NCI-H1048 (cell line): ENCODE measurements at regions not wholly inside any gene's neighbourhood (a gene's known extent, or its start where the extent isn't known, plus 50 kb on each side); places are given as distances from the start of the nearest gene placed in this dataset.

ENCODE experiments used
- DNase-seq: peaks from one replicate; lab custom pipeline; 2025; lab: John Stamatoyannopoulos, UW

GRCh38 chr16:80040413-80040812 lies 439.9 kb upstream of the MAF start:
- no peak for DNase-seq

DNA sequence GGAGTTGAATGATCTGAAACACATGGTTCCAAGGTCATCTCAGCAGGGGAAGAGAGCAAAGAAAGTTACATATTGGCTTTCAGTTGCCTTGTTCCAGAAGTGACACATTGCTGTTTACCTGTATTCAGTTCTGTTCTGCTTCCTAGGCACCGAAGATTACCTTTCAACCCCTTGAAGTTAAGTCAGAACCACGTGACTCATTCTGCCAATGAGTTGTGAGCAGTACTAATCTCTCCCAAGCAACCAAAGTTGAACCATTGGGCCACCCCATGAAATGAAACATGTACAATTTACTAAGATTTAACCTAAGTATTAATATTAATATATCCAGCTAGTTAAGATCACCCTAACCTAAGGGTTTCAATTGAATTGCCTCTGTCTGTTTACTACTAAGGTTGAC lies 439.2 kb upstream of the MAF start:
- DNase-seq, result no peak

GRCh38 chr16:80038566-80038965 lies 438.0 kb upstream of the MAF start:
- no peak for DNase-seq

DNA sequence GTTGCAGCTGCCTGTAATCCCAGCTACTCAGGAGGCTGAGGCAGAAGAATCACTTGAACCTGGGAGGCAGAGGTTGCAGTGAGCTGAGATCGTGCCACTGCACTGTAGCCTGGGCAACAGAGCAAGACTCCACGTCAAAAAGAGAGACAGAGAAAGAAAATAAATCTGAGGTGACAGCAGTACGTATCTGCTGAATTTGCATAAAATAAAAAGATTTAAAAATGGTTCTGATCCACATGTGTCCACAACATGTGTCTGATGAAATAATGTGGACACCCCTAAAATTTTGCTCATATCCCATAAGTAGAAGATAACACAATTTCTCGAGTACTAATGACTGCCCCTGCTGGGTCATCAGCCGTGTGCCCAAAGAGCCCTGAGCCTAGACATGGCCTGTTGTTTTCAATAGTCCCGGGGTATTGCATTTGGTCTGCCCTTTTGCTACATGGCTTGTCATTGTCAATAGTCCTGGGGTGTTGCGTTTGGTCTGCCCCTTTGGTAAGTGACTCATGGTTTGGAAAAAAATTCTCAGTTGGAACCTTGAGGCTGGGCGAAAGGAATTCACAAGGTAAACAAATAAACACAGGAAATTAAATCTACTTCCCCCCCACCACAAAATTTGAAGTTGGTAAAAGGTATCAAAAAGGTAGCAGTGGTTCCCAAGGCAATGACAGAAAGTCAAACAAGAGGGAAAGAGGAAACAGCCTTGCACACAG lies 434.6 kb upstream of the MAF start:
- DNase-seq, result no peak

GRCh38 chr16:80034469-80034826 lies 433.9 kb upstream of the MAF start:
- no peak for DNase-seq

- DNase-seq, result no peak
Measured at GRCh38 chr16:80033783-80034468, 433.4 kb upstream of the MAF start.

DNA sequence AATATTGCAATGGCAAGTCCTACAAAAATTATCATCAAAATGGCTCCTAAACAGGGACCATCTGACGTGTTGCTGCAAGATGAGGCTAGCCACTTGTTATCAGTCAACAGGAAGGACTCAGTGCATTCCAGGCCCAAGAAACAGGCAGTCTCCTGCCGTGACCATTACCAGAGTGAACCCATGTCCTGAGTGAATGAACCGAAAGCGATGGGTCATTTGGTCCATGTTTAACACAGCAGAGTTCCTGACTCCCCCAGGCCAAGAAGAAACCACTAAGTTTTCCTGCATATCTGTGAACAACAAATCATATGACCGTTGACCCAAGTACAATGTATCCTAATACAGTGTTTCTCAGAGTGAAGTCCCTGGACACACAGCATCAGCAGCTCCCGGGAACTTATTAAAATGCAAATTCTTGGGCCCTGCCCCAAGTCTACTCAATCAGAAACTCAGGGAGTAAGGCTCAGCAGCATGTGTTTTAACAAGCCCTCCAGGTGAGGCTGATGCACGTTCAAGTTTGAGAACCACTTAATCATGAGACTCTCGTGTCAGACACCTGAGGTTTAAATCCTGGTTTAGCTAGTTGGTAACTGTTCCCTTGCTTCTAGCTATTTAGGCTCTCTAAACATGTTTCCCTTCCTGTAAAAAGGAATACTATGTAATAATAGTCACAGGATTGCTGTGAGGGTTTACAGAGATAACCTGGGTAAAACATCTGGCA lies 429.4 kb upstream of the MAF start:
- no peak for DNase-seq

- no peak for DNase-seq
Measured at GRCh38 chr16:80029381-80029630, 428.8 kb upstream of the MAF start.

DNA sequence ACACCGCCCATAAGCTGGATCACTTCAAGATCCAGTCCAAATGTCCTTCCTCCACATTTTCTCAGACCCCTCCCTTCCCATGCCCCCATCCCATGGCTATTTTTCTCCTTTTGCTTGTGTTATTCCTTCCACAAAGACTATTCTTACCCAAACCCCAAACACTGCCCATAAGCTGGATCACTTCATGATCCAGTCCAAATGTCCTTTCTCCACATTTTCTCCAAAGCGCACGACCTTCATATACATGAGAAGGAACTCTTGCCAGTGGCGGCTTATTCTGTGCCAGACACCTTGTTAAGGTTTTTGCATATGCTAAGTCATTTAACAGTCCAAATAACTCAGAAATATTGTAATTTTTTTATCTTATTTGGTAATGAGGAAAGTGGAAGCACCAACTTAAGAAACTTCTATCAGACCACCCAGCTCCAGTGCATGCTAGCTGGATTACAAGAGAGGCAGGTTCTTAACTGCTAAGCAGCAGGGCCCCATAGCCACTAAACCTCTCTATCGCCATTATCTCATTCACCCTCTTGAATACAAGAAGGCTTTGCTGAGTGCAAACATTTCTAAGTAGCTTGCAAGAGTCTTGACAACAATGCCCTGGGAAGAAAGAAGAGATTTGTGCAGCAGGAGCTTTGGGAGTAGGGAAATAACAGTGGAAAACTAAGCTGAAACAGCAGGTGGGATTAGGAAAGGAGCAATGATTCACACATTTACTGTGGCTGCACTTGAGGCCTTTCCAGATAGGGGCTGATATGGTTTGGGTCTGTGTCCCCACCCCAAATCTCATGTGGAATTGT lies 428.2 kb upstream of the MAF start:
- DNase-seq, result no peak

- DNase-seq, result no peak
Measured at GRCh38 chr16:80027007-80027965, 426.7 kb upstream of the MAF start.

- no peak for DNase-seq
Measured at GRCh38 chr16:80025236-80025635, 424.7 kb upstream of the MAF start.

DNA sequence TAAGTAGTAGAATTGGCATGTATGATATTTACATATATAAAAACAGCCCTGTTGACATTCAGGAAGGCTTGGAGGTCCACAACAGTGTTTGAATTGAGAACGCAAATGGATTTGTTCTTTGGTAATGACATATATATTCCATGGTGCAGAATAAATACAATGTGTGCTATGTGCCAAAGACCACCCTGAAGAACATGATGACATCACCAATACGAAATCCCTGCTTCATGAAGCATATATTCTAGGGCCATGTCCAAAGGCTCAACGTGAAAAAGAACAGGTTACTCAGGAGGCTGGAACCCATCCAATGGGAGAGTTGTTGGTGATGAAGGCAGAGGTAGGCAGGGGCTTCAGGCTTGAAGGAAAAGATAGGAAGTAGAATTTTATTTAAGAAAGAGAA lies 423.9 kb upstream of the MAF start:
- no peak for DNase-seq

DNA sequence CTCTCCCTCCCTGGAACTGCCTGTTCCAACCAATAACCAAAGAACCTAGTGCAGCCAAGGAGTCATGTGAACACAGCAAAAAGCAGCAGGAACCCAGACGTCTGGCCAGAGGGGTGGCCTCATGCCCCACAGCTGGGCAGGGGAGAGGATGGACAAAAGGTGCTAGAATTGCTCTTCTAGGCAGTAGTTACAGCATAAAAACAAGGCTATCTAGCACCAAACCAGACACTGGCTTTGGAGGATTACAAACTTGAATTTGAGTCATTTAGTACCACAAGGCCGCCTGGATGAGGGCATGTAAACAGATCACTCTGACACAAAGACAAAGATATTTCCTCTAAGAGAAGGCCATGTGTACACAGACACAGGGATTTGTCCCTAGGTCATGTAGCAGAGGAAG lies 423.3 kb upstream of the MAF start:
- DNase-seq, result no peak

- DNase-seq, result no peak
Measured at GRCh38 chr16:80019395-80019794, 418.9 kb upstream of the MAF start.

- no peak for DNase-seq
Measured at GRCh38 chr16:80018466-80018865, 417.9 kb upstream of the MAF start.

DNA sequence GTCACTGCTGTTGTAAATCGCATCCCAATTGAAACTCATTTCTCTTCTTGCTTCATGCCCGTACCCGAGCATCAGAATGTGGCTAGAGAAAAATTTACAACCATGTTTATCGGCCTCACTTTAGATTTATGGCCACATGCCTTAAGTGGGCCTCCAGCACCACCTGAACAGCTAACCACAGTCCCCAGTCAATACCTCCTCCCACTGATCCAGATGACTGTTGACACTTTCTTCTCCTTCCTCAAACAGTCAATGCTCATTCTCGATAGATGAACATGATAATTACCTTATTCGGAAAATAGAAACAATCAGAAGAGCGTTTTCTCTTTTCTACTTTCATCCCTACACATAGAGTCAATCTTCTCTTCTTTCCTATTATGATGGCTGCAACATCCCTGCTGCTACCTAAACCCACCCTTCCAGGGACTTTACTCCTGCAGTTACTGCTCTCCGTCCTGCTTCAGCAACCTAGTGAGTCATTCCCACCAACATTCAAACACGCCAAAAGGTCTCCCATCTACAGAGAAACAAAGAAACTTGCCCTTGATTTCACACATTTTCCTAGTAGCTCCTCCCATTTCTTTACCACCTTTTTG lies 416.3 kb upstream of the MAF start:
- no peak for DNase-seq

DNA sequence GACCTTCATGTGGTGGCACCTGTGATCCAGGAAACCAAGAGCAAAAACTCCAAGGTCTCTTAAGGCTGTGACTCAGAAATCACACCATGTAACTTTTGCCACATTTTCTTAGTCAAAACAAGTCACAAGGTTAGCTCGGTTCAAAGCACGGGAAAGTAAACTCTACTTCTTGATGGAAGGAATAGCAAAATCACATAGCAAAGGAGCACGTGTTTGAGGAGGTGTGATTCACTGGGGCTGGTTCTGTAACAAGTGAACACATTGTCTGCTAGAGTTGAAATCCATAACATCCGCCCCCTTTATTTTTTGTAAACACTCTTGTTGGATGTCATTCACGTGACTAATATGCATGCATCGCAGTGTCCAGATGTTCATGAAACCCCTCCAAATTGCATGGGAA lies 415.0 kb upstream of the MAF start:
- no peak for DNase-seq

GRCh38 chr16:80014241-80014939 lies 413.9 kb upstream of the MAF start:
- DNase-seq, result no peak

DNA sequence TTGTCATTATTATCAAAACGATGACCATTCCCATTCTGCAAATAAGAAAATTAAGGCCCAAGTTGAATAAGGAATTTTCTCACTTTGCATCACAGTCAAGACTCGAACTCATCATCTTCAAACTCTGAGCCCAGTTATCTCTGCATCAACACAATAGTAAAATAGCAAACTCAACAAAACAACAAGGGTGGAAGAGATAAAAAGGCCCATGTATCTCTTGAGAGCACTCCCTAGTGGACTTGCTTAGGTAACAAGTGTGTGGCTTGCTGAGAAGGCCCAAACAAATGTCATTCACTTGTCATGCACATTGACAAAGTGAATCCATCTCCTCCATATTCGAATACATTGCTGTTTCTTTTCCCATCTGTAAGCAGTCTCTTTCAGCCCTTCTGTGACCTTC lies 412.0 kb upstream of the MAF start:
- DNase-seq, result no peak

GRCh38 chr16:80009971-80010659 lies 409.6 kb upstream of the MAF start:
- DNase-seq, result no peak
